Endothelial cell (in vitro differentiated cells): ENCODE measurements at regions not wholly inside any gene's neighbourhood (a gene's known extent, or its start where the extent isn't known, plus 50 kb on each side); places are given as distances from the start of the nearest gene placed in this dataset.

ENCODE experiments used
- DNase-seq: peaks from one replicate; pipeline ENCODE4 v3.0.0; 2021; ENCODE audit warnings: low spot score
- H3K27ac Mint-ChIP-seq: one replicate; pipeline ENCODE4 v1.8.0; 2021; ENCODE audit warnings: mixed read lengths, inconsistent platforms; ENCODE audit not compliant: unreplicated experiment
- H3K27me3 Mint-ChIP-seq: one replicate; pipeline ENCODE4 v1.8.0; 2021; ENCODE audit warnings: mild to moderate bottlenecking, moderate library complexity, mixed read lengths, inconsistent platforms; ENCODE audit not compliant: unreplicated experiment
- H3K36me3 Mint-ChIP-seq: one replicate; pipeline ENCODE4 v1.8.0; 2021; ENCODE audit warnings: mild to moderate bottlenecking, low read depth, mixed read lengths, inconsistent platforms; ENCODE audit not compliant: unreplicated experiment
- H3K4me1 Mint-ChIP-seq: one replicate; pipeline ENCODE4 v1.8.0; 2021; ENCODE audit warnings: mild to moderate bottlenecking, mixed read lengths, inconsistent platforms; ENCODE audit not compliant: unreplicated experiment
- H3K4me3 Mint-ChIP-seq: one replicate; pipeline ENCODE4 v1.8.0; 2021; ENCODE audit warnings: mild to moderate bottlenecking, mixed read lengths, inconsistent platforms; ENCODE audit not compliant: unreplicated experiment
- H3K9me3 Mint-ChIP-seq: one replicate; pipeline ENCODE4 v1.8.0; 2021; ENCODE audit warnings: mixed read lengths, inconsistent platforms; ENCODE audit not compliant: unreplicated experiment
- TF ChIP-seq, protein P1 (sequence below): fragments of 200-600 bp; sonication (generic); IDR thresholded peaks from one replicate; pipeline ENCODE4 v1.5.0; 2021; ENCODE audit warnings: antibody characterized with exemption; ENCODE audit not compliant: unreplicated experiment

GRCh38 chr4:81776794-81777193 lies 305.1 kb upstream of the RASGEF1B start:
- no peak overlapping the region for H3K4me3 Mint-ChIP-seq
- TF ChIP-seq, protein P1, sequence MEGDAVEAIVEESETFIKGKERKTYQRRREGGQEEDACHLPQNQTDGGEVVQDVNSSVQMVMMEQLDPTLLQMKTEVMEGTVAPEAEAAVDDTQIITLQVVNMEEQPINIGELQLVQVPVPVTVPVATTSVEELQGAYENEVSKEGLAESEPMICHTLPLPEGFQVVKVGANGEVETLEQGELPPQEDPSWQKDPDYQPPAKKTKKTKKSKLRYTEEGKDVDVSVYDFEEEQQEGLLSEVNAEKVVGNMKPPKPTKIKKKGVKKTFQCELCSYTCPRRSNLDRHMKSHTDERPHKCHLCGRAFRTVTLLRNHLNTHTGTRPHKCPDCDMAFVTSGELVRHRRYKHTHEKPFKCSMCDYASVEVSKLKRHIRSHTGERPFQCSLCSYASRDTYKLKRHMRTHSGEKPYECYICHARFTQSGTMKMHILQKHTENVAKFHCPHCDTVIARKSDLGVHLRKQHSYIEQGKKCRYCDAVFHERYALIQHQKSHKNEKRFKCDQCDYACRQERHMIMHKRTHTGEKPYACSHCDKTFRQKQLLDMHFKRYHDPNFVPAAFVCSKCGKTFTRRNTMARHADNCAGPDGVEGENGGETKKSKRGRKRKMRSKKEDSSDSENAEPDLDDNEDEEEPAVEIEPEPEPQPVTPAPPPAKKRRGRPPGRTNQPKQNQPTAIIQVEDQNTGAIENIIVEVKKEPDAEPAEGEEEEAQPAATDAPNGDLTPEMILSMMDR = no peak
- DNase-seq = no peak
- no peaks in the 10 kb centered on the region for H3K36me3 Mint-ChIP-seq
- H3K27me3 Mint-ChIP-seq = peaks cover 2% of the 10 kb centered on the region
- H3K4me1 Mint-ChIP-seq = peaks cover 7% of the 10 kb centered on the region
- no peak overlapping the region for H3K27ac Mint-ChIP-seq
- H3K9me3 Mint-ChIP-seq = no peaks in the 10 kb centered on the region

DNA sequence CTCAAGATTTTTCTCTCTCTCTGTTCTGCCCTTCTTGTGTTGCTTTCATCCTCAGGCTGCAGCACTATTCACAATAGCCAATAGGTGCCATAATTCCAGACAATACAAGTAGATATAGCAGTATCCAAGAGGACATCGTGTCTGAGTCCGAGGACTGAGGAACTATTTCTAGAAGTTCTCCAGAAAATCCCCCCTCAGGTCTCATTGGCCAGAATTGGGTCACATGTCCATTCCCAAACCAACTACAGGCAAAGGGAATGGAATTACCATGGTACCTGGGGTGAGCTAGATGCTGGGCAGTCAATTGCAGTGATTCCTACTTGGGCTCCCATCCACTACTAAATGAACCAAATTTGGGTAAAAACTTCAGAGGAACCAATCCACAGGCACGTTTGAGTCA lies 301.9 kb upstream of the RASGEF1B start:
- no peak overlapping the region for H3K27ac Mint-ChIP-seq
- TF ChIP-seq, protein P1 = no peak
- peaks cover 3% of the 10 kb centered on the region for H3K4me1 Mint-ChIP-seq
- peaks cover 2% of the 10 kb centered on the region for H3K27me3 Mint-ChIP-seq
- H3K4me3 Mint-ChIP-seq = no peak overlapping the region
- H3K9me3 Mint-ChIP-seq = no peaks in the 10 kb centered on the region
- H3K36me3 Mint-ChIP-seq = no peaks in the 10 kb centered on the region
- no peak for DNase-seq

- no peak overlapping the region for H3K27ac Mint-ChIP-seq
- no peak for DNase-seq
- no peaks in the 10 kb centered on the region for H3K36me3 Mint-ChIP-seq
- TF ChIP-seq, protein P1 = no peak
- H3K4me1 Mint-ChIP-seq = peaks cover 3% of the 10 kb centered on the region
- no peak overlapping the region for H3K4me3 Mint-ChIP-seq
- H3K27me3 Mint-ChIP-seq = no peaks in the 10 kb centered on the region
- H3K9me3 Mint-ChIP-seq = no peaks in the 10 kb centered on the region
Measured at GRCh38 chr4:81771721-81772120, 300.0 kb upstream of the RASGEF1B start.

DNA sequence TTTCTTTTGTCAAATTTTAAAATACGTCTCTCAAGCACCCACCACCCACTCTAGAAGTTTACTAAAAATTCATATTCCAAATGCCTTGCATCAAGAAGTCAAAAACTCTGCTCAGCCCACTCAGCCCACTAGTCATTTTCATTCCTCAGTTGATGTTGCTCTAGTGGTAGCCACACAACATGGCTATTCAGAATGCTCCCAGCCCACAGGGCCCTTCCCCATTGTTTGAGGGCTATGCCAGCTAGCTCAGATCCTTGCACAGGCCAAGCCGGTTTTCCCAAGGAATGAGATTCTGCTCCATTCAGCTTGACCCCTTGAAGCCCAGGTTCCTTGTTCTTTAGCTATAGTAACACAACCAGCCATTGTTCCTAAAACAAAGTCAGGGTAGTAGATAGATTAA lies 297.5 kb upstream of the RASGEF1B start:
- Mint-ChIP-seq H3K27ac (no peak overlapping the region), H3K9me3 (no peaks in the 10 kb centered on the region), H3K4me3 (no peak overlapping the region), H3K4me1 (no peaks in the 10 kb centered on the region), H3K27me3 (no peaks in the 10 kb centered on the region), H3K36me3 (no peaks in the 10 kb centered on the region)
- no peak for DNase-seq
- TF ChIP-seq, protein P1 = no peak

GRCh38 chr4:81758574-81759264 lies 287.0 kb upstream of the RASGEF1B start:
- Mint-ChIP-seq H3K36me3 (no peaks in the 10 kb centered on the region), H3K4me1 (no peaks in the 10 kb centered on the region), H3K27me3 (no peaks in the 10 kb centered on the region), H3K4me3 (no peak overlapping the region), H3K9me3 (no peaks in the 10 kb centered on the region), H3K27ac (no peak overlapping the region)
- no peak for DNase-seq
- TF ChIP-seq, protein P1 = no peak
